NCI-H748 treated with DMSO at 0.1 percent for 48 hours (cell line): ENCODE measurements at regions not wholly inside any gene's neighbourhood (a gene's known extent, or its start where the extent isn't known, plus 50 kb on each side); places are given as distances from the start of the nearest gene placed in this dataset.
"Not testable (repeated sequence)": the region's sequence is repeated elsewhere in the genome, so short reads cannot be mapped to it uniquely, and the experiment has no call there.

Experiments
- DNase-seq: peaks from one replicate; lab custom pipeline; 2025; lab: John Stamatoyannopoulos, UW

DNA sequence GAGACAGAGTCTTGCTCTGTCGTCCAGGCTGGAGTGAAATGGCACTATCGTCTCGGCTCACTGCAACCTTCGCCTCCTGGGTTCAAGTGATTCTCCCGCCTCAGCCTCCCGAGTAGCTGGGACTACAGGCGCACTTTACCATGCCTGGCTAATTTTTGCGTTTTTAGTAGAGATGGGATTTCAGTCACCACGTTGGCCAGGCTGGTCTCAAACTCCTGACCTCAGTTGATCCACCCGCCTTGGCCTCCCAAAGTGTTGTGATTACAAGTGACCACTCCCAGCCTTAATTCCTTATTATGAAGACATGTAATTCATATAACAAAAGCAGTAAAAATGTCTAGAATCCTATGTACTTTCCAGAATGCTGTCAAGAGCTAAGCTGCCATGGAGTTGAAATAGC is 434.5 kb upstream of the ZNG1F start:
- not testable (repeated sequence) for DNase-seq

DNA sequence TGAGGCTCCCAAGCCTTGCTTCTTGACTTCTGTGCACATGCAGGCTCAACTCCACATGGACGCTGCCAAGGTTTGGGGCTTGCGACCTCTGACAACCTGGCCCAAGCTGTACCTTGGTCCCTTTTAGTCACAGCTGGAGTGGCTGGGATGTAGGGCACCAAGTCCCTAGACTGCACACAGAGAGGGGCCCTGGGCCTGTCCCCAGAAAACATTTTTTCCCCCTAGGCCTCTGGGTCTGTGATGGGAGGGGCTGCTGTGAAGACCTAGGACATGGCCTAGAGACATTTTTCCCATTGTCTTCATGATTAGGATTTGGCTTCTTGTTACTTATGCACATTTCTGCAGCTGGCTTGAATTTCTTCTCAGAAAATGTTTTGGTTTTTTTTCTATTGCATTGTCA is 430.1 kb upstream of the ZNG1F start:
- DNase-seq = not testable (repeated sequence)

DNA sequence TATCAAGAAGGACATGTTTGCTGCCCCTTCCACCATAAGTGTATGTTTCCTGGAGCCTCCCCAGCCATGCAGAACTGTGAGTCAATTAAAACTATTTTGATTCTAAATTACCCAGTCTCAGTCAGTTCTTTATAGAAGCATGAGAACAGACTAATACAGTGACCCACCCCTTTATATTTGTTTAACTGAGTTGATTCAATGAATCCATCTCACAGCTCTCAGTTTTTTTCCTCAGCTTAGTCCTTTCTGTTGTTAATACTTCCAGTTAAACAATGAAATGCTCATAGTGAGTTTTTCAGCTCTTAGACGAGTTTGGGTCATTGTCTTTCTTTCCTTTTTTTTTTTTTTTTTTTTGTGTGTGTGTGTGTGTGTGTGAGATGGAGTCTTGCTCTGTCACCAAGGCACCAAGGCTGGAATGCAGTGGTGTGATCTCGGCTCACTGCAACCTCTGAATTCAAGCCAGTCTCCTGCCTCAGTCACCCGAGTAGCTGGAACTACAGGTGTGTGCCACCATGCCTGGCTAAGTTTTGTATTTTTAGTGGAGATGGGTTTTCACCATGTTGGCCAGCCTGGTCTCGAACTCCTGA is 417.9 kb upstream of the ZNG1F start:
- DNase-seq = not testable (repeated sequence)

DNA sequence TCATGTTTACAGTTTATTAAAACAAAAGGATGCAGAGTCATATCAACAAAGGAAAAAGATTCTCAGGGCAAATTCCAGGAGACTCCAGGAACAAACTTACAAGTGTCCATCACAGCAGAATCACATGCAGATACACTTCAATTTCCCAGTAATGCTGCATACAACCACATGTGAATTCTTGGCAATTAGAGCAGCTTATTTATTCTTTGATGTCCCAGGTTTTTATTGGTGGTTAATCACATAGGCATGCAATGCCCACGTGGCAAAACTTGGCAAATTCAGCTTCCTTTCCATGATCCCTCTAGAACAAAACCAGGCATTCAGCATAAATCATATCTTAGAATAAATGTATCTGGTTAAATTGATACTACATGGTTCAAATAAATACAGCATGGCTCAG is 376.5 kb upstream of the ZNG1F start:
- not testable (repeated sequence) for DNase-seq
